Activated CD4-positive, alpha-beta T cell treated with anti-CD3 and anti-CD28 coated beads, Interleukin-2, amount 10 ng/mL, durations not matched to agents 24 days and 14 days (primary cell): ENCODE measurements at regions not wholly inside any gene's neighbourhood (a gene's known extent, or its start where the extent isn't known, plus 50 kb on each side); places are given as distances from the start of the nearest gene placed in this dataset.

Source experiments
- DNase-seq: peaks from one replicate; pipeline ENCODE4 v3.0.0; 2022
- H3K27ac Mint-ChIP-seq: one replicate; pipeline ENCODE4 v1.8.0; 2022; ENCODE audit warnings: mild to moderate bottlenecking, mixed read lengths
- H3K27me3 Mint-ChIP-seq: one replicate; pipeline ENCODE4 v1.8.0; 2022; ENCODE audit warnings: mixed read lengths
- H3K36me3 Mint-ChIP-seq: one replicate; pipeline ENCODE4 v1.8.0; 2022; ENCODE audit warnings: low read depth, mild to moderate bottlenecking, mixed read lengths
- H3K4me1 Mint-ChIP-seq: one replicate; pipeline ENCODE4 v1.8.0; 2021; ENCODE audit warnings: mixed read lengths
- H3K4me3 Mint-ChIP-seq: one replicate; pipeline ENCODE4 v1.8.0; 2022; ENCODE audit warnings: mild to moderate bottlenecking, moderate library complexity, mixed read lengths
- H3K9me3 Mint-ChIP-seq: one replicate; pipeline ENCODE4 v1.8.0; 2021; ENCODE audit warnings: mixed read lengths
- intact Hi-C: fragments of 100-400 bp; cut with micrococcal nuclease; formaldehyde crosslinking; loops from one replicate; pipeline ENCODE4 v1.15.1; 2023

GRCh38 chr3:67278015-67278618, 280.0 kb downstream of the KBTBD8 start:
- intact Hi-C loops, result no loop called here
- no peak for DNase-seq
- H3K27ac Mint-ChIP-seq, result no peak overlapping the region
- H3K4me3 Mint-ChIP-seq, result no peak overlapping the region
- H3K36me3 Mint-ChIP-seq, result no peaks in the 10 kb centered on the region
- no peaks in the 10 kb centered on the region for H3K27me3 Mint-ChIP-seq
- peaks cover 3% of the 10 kb centered on the region for H3K9me3 Mint-ChIP-seq
- H3K4me1 Mint-ChIP-seq, result no peaks in the 10 kb centered on the region

- no peak overlapping the region for H3K4me3 Mint-ChIP-seq
- peaks cover 12% of the 10 kb centered on the region for H3K9me3 Mint-ChIP-seq
- no peaks in the 10 kb centered on the region for H3K36me3 Mint-ChIP-seq
- H3K4me1 Mint-ChIP-seq, result peaks cover 1% of the 10 kb centered on the region
- no peak for DNase-seq
- no peak overlapping the region for H3K27ac Mint-ChIP-seq
- intact Hi-C loops, result no loop called here
- no peaks in the 10 kb centered on the region for H3K27me3 Mint-ChIP-seq
Observed at GRCh38 chr3:67286586-67286985, 288.5 kb downstream of the KBTBD8 start.

- Mint-ChIP-seq H3K36me3 (no peaks in the 10 kb centered on the region), H3K27ac (no peak overlapping the region), H3K27me3 (no peaks in the 10 kb centered on the region), H3K4me3 (no peak overlapping the region), H3K4me1 (peaks cover 2% of the 10 kb centered on the region), H3K9me3 (peaks cover 8% of the 10 kb centered on the region)
- intact Hi-C loops, result no loop called here
- DNase-seq, result no peak
Observed at GRCh38 chr3:67288466-67289106, 290.5 kb downstream of the KBTBD8 start.

GRCh38 chr3:67289626-67290025, 291.5 kb downstream of the KBTBD8 start:
- DNase-seq, result no peak
- Mint-ChIP-seq H3K27ac (no peak overlapping the region), H3K36me3 (no peaks in the 10 kb centered on the region), H3K4me1 (peaks cover 2% of the 10 kb centered on the region), H3K9me3 (peaks cover 8% of the 10 kb centered on the region), H3K4me3 (no peak overlapping the region), H3K27me3 (no peaks in the 10 kb centered on the region)
- intact Hi-C loops, result no loop called here

GRCh38 chr3:67290438-67290837, 292.3 kb downstream of the KBTBD8 start:
- H3K4me1 Mint-ChIP-seq, result peaks cover 2% of the 10 kb centered on the region
- H3K36me3 Mint-ChIP-seq, result no peaks in the 10 kb centered on the region
- intact Hi-C loops, result no loop called here
- H3K27me3 Mint-ChIP-seq, result no peaks in the 10 kb centered on the region
- H3K27ac Mint-ChIP-seq, result no peak overlapping the region
- no peak overlapping the region for H3K4me3 Mint-ChIP-seq
- DNase-seq, result no peak
- H3K9me3 Mint-ChIP-seq, result peaks cover 8% of the 10 kb centered on the region

- Mint-ChIP-seq H3K4me1 (peaks cover 2% of the 10 kb centered on the region), H3K27me3 (no peaks in the 10 kb centered on the region), H3K36me3 (no peaks in the 10 kb centered on the region), H3K4me3 (no peak overlapping the region), H3K27ac (no peak overlapping the region), H3K9me3 (peaks cover 3% of the 10 kb centered on the region)
- intact Hi-C loops, result no loop called here
- DNase-seq, result no peak
Observed at GRCh38 chr3:67291287-67292252, 293.5 kb downstream of the KBTBD8 start.

- DNase-seq, result no peak
- no peaks in the 10 kb centered on the region for H3K36me3 Mint-ChIP-seq
- H3K27me3 Mint-ChIP-seq, result no peaks in the 10 kb centered on the region
- no peak overlapping the region for H3K27ac Mint-ChIP-seq
- intact Hi-C loops, result no loop called here
- H3K4me1 Mint-ChIP-seq, result peaks cover 2% of the 10 kb centered on the region
- H3K9me3 Mint-ChIP-seq, result peaks cover 3% of the 10 kb centered on the region
- H3K4me3 Mint-ChIP-seq, result no peak overlapping the region
Observed at GRCh38 chr3:67292356-67293121, 294.4 kb downstream of the KBTBD8 start.

- intact Hi-C loops, result no loop called here
- Mint-ChIP-seq H3K4me3 (no peak overlapping the region), H3K36me3 (no peaks in the 10 kb centered on the region), H3K27ac (no peak overlapping the region), H3K9me3 (peaks cover 3% of the 10 kb centered on the region), H3K27me3 (no peaks in the 10 kb centered on the region), H3K4me1 (peaks cover 2% of the 10 kb centered on the region)
- DNase-seq, result no peak
Observed at GRCh38 chr3:67294341-67294740, 296.2 kb downstream of the KBTBD8 start.

- Mint-ChIP-seq H3K27ac (no peak overlapping the region), H3K9me3 (no peaks in the 10 kb centered on the region), H3K4me3 (no peak overlapping the region), H3K27me3 (no peaks in the 10 kb centered on the region), H3K36me3 (no peaks in the 10 kb centered on the region), H3K4me1 (peaks cover 2% of the 10 kb centered on the region)
- no peak for DNase-seq
- intact Hi-C loops, result no loop called here
Observed at GRCh38 chr3:67296039-67296892, 298.2 kb downstream of the KBTBD8 start.

GRCh38 chr3:67297715-67298475, 299.8 kb downstream of the KBTBD8 start:
- intact Hi-C loops, result no loop called here
- H3K9me3 Mint-ChIP-seq, result no peaks in the 10 kb centered on the region
- no peaks in the 10 kb centered on the region for H3K4me1 Mint-ChIP-seq
- H3K27ac Mint-ChIP-seq, result no peak overlapping the region
- DNase-seq, result no peak
- H3K4me3 Mint-ChIP-seq, result no peak overlapping the region
- no peaks in the 10 kb centered on the region for H3K36me3 Mint-ChIP-seq
- peaks cover 3% of the 10 kb centered on the region for H3K27me3 Mint-ChIP-seq

GRCh38 chr3:67301556-67301955, 303.4 kb downstream of the KBTBD8 start:
- Mint-ChIP-seq H3K4me1 (no peaks in the 10 kb centered on the region), H3K27me3 (peaks cover 3% of the 10 kb centered on the region), H3K36me3 (no peaks in the 10 kb centered on the region), H3K9me3 (no peaks in the 10 kb centered on the region), H3K4me3 (no peak overlapping the region), H3K27ac (no peak overlapping the region)
- no peak for DNase-seq
- intact Hi-C loops, result no loop called here

- DNase-seq, result no peak
- Mint-ChIP-seq H3K27ac (no peak overlapping the region), H3K27me3 (peaks cover 3% of the 10 kb centered on the region), H3K36me3 (no peaks in the 10 kb centered on the region), H3K9me3 (no peaks in the 10 kb centered on the region), H3K4me1 (no peaks in the 10 kb centered on the region), H3K4me3 (no peak overlapping the region)
- intact Hi-C loops, result no loop called here
Observed at GRCh38 chr3:67302489-67302888, 304.4 kb downstream of the KBTBD8 start.
